Esophagus (tissue), 2 donors: ENCODE measurements at regions not wholly inside any gene's neighbourhood (a gene's known extent, or its start where the extent isn't known, plus 50 kb on each side); places are given as distances from the start of the nearest gene placed in this dataset.

Source experiments
- H3K27ac ChIP-seq, 2 donors: one replicate each; pipeline ENCODE4 v1.5.1; 2013; ENCODE audit warnings: low read depth in 2 of 2, mild to moderate bottlenecking in 2 of 2, inconsistent platforms in 1 of 2, low read length in 1 of 2, moderate library complexity in 1 of 2
- H3K27me3 ChIP-seq, 2 donors: one replicate each; pipeline ENCODE4 v1.6.1; 2013; ENCODE audit warnings: low read length in 2 of 2, control low read depth in 1 of 2, mild to moderate bottlenecking in 1 of 2; ENCODE audit not compliant: insufficient read depth in 2 of 2, control insufficient read depth in 1 of 2
- H3K36me3 ChIP-seq, 2 donors: one replicate each; pipeline ENCODE4 v1.6.1; 2013; ENCODE audit warnings: low read length in 1 of 2; ENCODE audit not compliant: control insufficient read depth in 2 of 2, insufficient read depth in 2 of 2
- H3K4me1 ChIP-seq, 2 donors: one replicate each; pipeline ENCODE4 v1.6.1; 2013; ENCODE audit warnings: low read length in 1 of 2; ENCODE audit not compliant: control insufficient read depth in 2 of 2, insufficient read depth in 2 of 2
- H3K4me3 ChIP-seq, 2 donors: one replicate each; pipeline ENCODE4 v1.5.1; 2013; ENCODE audit warnings: low read length in 2 of 2, mild to moderate bottlenecking in 2 of 2, low read depth in 1 of 2, moderate library complexity in 1 of 2
- H3K9me3 ChIP-seq, 2 donors: one replicate each; pipeline ENCODE4 v1.6.1; 2013; ENCODE audit warnings: mild to moderate bottlenecking in 2 of 2, low read depth in 1 of 2, low read length in 1 of 2, moderate library complexity in 1 of 2; ENCODE audit not compliant: control insufficient read depth in 2 of 2, insufficient read depth in 1 of 2
- WGBS, 2 donors: extraction: QIAGEN DNeasy Blood & Tissue Kit; methylation state at CpG; one replicate each; pipeline ENCODE4 v1.1.7; 2013; 5-methylcytosine and 5-hydroxymethylcytosine counted together
- donor health status: healthy with polysubstance abuse.
- donor health status: Bipolar disorder and iron deficiency.

DNA sequence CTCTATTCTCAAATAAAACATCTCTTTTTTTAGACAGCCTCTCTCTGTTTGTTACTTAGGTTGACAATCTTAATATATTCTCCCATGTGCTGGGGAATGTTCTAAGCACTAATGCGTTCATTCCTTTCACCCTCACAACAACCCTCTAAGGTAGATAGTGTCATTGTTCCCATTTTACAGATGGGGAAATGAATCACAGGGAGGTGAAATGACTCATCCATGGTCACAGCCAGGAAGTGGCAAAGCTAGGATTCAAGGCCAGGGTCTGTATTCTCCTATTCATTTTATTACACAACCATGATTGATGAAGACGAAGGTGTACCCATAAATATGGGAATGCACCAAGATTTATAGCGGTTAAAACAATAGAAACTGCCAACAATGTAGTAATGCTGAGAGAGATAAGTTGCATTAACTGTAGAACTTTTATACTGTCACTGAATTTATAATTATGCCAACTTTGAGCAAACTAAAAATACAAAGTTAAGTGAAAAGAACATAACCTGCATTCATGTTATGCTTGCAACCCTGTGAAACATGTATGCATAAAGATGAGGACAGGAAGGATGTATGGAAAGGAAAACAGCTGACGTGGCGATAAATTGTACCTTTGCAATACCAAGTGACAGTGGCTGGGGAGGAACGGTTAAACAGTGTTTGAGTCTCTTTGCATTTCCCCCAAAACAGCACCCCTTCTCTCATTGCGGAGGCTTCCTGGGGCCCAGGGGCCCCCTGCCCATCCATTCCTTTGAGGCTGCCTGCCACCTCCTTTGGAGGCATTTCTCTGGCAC is 257.7 kb upstream of the AGAP1 start:
- Histone ChIP-seq H3K4me3 (no peak overlapping the region), H3K27me3 (no peaks in the 10 kb centered on the region), H3K36me3 (no peaks in the 10 kb centered on the region), H3K27ac (no peak overlapping the region), H3K4me1 (no peaks in the 10 kb centered on the region), H3K9me3 (no peaks in the 10 kb centered on the region)
- 62 to 71% methylated on average over 7 of the region's 7 CpGs for WGBS, 2 donors

GRCh38 chr2:235238537-235238936 is 255.3 kb upstream of the AGAP1 start:
- WGBS, 2 donors: 8 to 14% methylated on average over 3 of the region's 3 CpGs

GRCh38 chr2:235240574-235240973 is 253.3 kb upstream of the AGAP1 start:
- Histone ChIP-seq H3K4me1 (no peaks in the 10 kb centered on the region), H3K4me3 (no peak overlapping the region), H3K27ac (no peak overlapping the region), H3K9me3 (no peaks in the 10 kb centered on the region), H3K27me3 (no peaks in the 10 kb centered on the region), H3K36me3 (no peaks in the 10 kb centered on the region)
- WGBS, 2 donors: 65 to 83% methylated on average over 5 of the region's 5 CpGs

More at GRCh38 chr2:235238537-235238936, 255.3 kb upstream of the AGAP1 start:
- Histone ChIP-seq H3K4me1 (no peaks in the 10 kb centered on the region), H3K4me3 (no peak overlapping the region), H3K27me3 (no peaks in the 10 kb centered on the region), H3K36me3 (no peaks in the 10 kb centered on the region), H3K27ac (no peak overlapping the region), H3K9me3 (no peaks in the 10 kb centered on the region)

- Histone ChIP-seq H3K9me3 (no peaks in the 10 kb centered on the region), H3K4me1 (no peaks in the 10 kb centered on the region), H3K36me3 (no peaks in the 10 kb centered on the region), H3K4me3 (no peak overlapping the region), H3K27ac (no peak overlapping the region), H3K27me3 (peaks cover 0 to 2% of the 10 kb centered on the region in 2 donors)
- WGBS, 2 donors: 50 to 55% methylated on average over 8 of the region's 8 CpGs
Observed at GRCh38 chr2:235244255-235245220, 249.3 kb upstream of the AGAP1 start.

DNA sequence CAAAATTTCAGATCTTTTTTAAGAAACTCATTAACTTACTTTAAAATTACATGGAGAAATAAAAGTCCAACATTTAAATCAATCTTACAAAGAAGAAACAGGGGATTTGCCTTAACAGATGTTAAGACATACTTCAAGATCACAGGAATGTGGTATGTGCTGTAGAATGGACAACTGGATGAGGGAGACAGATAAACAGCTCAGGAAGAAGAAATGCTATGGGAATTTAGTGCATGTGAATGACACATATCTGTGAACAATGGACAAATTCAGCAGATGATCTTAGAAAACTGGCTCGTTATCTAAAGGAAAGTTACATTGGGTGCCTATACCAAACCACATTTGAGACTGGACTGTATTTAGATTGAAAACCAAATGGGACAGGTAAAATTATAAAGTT is 246.8 kb upstream of the AGAP1 start:
- no peaks in the 10 kb centered on the region for H3K9me3 ChIP-seq
- 90 to 93% methylated on average over 1 of the region's 1 CpG for whole genome bisulfite sequencing, 2 donors
- no peak overlapping the region for H3K4me3 ChIP-seq
- H3K36me3 ChIP-seq: no peaks in the 10 kb centered on the region
- H3K27ac ChIP-seq: no peak overlapping the region
- H3K4me1 ChIP-seq: no peaks in the 10 kb centered on the region
- H3K27me3 ChIP-seq: peaks cover 0 to 2% of the 10 kb centered on the region in 2 donors

- Histone ChIP-seq H3K9me3 (no peaks in the 10 kb centered on the region), H3K4me1 (no peaks in the 10 kb centered on the region), H3K27ac (no peak overlapping the region), H3K36me3 (no peaks in the 10 kb centered on the region), H3K27me3 (no peaks in the 10 kb centered on the region), H3K4me3 (no peak overlapping the region)
- WGBS, 2 donors: 32 to 33% methylated on average over 5 of the region's 5 CpGs
Observed at GRCh38 chr2:235255693-235256092, 238.2 kb upstream of the AGAP1 start.

DNA sequence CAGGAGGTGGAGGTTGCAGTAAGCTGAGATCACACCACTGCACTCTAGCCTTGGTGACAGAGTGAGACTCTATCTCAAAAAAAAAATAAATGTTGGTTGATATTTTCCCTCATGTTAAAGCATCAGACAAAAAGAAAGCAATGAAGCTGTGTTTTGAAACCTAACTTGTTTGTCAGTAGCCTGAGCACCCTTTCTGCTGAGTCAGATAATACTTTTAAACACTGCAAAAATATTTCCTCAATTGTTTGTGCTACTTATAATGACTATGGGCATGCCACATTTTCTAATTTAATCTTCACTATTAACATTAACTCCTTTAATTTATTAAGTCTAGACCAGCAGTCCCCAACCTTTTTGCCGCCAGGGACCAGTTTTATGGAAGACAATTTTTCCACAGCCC is 236.3 kb upstream of the AGAP1 start:
- Histone ChIP-seq H3K27me3 (no peaks in the 10 kb centered on the region), H3K27ac (no peak overlapping the region), H3K36me3 (no peaks in the 10 kb centered on the region), H3K9me3 (no peaks in the 10 kb centered on the region), H3K4me1 (no peaks in the 10 kb centered on the region), H3K4me3 (no peak overlapping the region)
- WGBS, 2 donors: 93 to 98% methylated on average over 1 of the region's 1 CpG

GRCh38 chr2:235262750-235263149 is 231.1 kb upstream of the AGAP1 start:
- Histone ChIP-seq H3K4me1 (peaks cover 0 to 3% of the 10 kb centered on the region in 2 donors), H3K4me3 (no peak overlapping the region), H3K27ac (no peak overlapping the region), H3K36me3 (no peaks in the 10 kb centered on the region), H3K27me3 (no peaks in the 10 kb centered on the region), H3K9me3 (no peaks in the 10 kb centered on the region)
- 77 to 78% methylated on average over 4 of the region's 4 CpGs for WGBS, 2 donors

DNA sequence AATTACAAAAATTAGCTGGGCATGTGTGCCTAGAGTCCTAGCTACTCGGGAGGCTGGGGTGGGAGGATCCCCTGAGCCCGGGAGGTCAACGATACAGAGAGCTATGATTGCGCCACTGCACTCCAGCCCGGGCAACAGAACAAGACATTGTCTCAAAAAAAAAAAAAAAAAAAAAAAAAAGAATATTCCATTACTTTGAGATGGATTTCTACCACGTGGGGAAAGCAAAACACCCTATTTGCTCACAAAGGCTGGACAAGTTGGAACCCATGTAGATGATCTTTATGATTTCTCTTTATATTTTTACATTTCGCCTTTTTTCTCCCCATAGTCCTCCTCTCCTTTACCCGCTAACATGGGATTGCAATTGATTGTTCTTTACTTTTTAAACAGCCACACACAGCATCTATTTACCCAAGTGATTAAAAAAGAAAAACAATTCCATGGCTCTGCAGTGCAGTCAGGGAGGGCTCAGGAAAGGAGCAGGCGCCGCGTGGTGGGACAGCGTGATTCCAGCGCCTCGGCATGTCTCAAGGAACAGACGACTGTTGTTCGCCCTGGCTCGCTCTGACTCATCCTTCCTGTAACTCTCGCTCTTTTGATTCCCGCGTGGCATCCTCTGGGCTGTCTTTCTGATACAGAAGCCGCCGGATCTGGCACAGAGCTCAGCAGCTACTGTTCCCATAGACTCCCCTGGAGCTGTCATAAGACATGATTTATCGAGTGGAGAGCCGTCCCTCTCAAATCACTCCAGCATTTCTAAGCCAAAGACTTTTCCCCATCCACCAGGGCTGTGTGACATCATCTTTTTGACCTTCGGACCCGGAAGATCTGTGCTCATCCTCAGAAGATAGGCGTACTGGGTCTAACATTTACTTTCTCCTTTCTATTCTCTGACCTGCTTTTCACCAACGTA is 230.4 kb upstream of the AGAP1 start:
- Histone ChIP-seq H3K36me3 (no peaks in the 10 kb centered on the region), H3K9me3 (no peaks in the 10 kb centered on the region), H3K27ac (no peak overlapping the region), H3K27me3 (no peaks in the 10 kb centered on the region), H3K4me3 (no peak overlapping the region), H3K4me1 (peaks cover 0 to 3% of the 10 kb centered on the region in 2 donors)
- 29 to 35% methylated on average over 28 of the region's 28 CpGs for WGBS, 2 donors
